HG03139 (cell line): ENCODE measurements at regions not wholly inside any gene's neighbourhood (a gene's known extent, or its start where the extent isn't known, plus 50 kb on each side); places are given as distances from the start of the nearest gene placed in this dataset.

ENCODE experiments used
- ATAC-seq: cut with Tn5 transposase; IDR thresholded peaks from one replicate; pipeline ENCODE4 v1.9.1; 2021; ENCODE audit not compliant: unreplicated experiment

- no peak for ATAC-seq
These were observed 377.2 kb downstream of the MN1 start for GRCh38 chr22:27424319-27424718.

DNA sequence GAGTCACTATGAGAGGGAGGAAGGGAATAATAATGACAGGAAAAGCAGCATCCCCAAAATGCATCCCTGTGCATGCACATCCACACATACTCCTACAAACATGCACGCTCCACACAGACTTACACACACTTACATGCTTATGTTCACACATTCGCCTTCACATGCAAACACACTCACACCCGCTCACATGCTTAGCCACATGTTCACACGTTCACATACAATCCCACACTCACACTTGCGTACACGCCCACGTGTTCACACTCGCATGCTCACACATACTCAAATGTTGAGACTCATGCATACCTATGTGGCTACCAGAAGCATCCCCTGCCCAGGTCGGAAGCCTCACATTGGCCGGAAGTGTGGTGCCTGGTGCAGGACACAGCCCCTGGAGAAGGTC is 372.1 kb downstream of the MN1 start:
- no peak for ATAC-seq

DNA sequence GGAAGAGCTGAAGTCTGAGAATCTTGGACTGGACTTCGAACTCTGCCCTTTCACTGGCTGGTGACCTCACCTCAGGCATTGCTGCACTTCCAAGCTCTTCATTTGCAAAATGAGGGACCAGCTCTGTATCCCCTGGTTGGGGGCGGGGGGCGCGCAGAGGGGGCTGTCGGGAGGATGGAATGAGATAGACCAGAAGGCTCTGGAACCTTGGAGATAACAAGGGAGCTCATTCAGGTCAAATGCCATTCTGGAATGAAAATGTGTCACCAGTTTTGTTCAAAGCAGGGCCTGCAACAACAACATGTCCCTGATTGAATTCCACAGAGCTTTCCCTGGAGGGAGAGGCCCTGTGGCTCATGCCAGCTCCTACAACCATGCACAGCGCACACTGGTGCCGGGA is 370.5 kb downstream of the MN1 start:
- ATAC-seq = no peak

GRCh38 chr22:27431896-27432295 is 369.7 kb downstream of the MN1 start:
- no peak for ATAC-seq

DNA sequence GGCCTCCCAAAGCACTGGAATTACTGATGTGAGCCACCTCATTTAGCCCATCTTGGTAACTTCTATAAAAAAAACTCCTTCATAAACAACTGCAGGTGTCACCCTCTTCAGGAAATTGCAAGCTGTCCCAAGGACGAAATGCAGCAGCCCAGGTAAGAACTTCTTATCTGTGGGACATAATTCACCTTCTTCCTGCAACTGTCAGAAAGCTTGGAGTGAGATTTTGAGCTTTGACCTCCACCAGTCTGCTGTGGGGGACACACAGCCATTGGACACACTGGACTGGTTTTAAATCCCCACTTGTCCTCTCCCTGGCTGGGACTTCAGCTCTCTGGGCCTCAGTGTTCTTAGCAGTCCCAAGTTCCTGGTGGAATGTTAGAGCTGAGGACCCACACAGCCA is 368.5 kb downstream of the MN1 start:
- no peak for ATAC-seq

- no peak for ATAC-seq
These were observed 367.9 kb downstream of the MN1 start for GRCh38 chr22:27433585-27434190.

DNA sequence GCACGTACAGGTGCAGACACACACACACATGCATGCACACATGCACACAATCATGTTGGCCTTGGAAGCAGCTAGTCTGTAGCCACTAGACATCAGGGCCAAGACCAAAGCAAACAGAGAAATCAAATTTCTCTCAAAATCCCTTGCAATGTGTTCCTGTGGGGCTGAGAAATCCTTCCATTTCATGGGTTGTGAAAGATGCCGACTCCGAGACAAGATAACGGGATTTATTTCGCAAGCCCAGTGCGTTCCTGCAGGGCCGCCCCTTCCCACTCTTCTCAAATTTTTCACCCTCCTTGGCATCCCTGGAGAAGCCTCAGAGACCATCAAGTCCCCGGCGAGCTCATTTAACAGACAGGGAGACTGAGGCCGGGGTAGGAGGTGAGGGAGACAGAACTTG is 366.7 kb downstream of the MN1 start:
- no peak for ATAC-seq

- ATAC-seq = no peak
These were observed 365.5 kb downstream of the MN1 start for GRCh38 chr22:27435844-27436576.

DNA sequence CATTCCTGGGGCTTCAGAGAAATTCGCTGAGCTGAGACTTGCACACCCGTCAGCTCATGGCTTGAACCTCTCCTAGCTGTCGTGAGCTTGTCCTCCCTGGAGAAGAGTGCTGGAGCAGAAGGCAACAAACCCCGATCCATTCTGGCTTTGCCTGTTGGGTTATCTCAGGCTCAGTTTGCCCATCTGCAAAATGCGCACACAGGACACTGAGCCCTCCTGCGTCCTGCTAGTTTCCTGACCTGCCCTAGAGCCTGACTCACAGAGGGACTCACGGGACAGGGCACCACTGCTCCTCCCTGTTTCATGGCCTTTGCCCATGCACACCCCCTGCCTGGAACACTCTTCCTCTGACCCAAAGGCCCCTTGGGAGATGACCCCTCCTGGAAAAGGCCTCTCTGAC is 365.0 kb downstream of the MN1 start:
- ATAC-seq = no peak

DNA sequence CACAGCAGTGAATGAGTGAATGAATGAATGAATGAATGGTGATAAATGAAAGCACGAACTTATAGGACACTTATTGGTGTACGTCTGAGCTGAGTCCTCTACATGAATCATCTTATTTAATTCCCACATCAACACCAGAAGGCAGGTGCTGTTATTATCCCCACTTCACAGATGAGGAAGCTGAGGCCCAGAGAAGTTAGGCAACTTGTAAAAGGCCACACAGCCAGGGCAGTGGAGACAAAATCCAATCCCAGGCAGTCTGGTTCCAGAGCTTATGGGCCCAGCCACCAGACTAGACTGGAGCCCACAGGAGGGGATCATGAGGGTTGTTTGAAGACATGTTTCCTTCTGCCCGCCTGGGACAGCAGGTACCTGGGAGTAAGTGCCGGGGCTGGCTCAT is 364.0 kb downstream of the MN1 start:
- ATAC-seq = no peak

DNA sequence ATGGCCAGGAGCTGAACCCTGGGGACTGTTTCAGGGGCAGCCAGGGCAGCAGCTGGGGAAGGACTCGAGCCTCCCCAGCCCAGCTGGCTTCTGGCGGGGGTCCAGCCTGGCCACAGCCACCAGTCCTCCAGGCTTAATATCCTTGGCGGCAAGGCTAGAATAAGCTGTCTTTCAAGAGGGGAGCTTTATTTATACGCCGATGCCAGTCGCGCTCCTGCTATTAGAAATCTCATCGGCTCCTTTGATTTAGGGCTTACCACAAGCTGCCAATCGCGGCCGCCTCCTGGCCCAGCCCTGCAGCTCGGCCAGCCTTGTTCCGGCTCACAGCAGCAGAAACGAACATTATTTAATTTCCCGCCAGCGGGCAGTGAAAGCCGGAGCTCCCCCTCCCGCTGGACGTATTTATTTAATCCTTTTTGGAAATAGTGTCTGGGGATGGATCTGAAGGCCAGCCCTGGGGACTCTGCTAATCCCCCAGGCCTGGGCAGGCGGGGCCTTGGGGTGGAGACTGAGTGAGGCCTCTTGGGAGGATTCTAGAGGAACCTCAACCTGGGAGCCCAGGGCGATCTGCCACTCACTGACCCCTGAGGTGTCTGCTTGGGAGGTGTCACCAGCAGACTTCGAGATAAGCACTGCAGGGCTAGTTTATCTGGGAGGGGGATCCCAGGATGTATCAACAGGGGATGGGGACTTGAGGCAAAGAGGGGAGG is 363.1 kb downstream of the MN1 start:
- ATAC-seq = no peak

DNA sequence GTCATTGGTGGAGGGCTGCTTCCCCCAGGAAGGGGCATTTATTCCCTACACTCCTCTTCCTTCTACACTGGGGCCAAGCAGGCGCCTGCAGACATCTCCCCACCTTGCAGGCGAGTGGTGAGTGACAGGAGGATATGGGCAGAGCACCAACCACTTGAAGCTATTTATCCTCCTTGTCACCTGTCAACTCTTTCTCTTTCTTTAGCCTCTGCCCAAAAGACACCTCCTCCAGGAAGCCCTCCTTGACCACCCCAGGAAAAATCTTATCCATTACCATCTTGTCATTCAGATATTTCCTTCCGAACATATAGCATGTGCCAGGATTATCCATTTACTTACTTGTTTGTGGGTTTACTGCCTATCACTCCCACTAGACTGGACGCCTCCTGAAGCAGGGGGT is 362.4 kb downstream of the MN1 start:
- no peak for ATAC-seq

DNA sequence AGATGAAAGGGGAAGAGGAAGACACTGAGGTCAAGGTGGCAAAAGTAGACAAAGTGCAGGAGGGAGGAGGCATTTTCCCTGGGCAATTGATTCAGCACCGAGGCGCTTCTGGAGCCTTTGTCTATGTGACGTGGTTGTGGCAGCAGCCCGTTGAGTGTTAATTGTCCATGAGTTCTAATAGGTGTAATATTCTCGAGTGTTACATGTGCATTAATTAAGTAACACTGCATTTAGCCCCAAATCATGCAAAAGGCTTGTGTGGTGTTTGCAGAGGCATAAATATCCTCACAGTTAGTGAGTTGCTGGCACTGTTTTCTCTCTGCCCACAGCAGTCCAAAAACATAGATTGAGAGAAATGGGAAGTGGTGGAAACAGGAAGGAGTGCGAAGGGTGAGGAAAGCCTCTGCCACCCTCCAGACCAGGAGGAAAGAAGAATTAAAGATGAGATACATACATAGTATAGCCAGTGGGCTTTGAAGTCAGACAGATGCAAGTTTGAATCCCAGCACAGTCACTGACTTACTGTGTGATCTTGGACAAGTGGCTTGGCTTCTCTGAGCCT is 361.2 kb downstream of the MN1 start:
- no peak for ATAC-seq

DNA sequence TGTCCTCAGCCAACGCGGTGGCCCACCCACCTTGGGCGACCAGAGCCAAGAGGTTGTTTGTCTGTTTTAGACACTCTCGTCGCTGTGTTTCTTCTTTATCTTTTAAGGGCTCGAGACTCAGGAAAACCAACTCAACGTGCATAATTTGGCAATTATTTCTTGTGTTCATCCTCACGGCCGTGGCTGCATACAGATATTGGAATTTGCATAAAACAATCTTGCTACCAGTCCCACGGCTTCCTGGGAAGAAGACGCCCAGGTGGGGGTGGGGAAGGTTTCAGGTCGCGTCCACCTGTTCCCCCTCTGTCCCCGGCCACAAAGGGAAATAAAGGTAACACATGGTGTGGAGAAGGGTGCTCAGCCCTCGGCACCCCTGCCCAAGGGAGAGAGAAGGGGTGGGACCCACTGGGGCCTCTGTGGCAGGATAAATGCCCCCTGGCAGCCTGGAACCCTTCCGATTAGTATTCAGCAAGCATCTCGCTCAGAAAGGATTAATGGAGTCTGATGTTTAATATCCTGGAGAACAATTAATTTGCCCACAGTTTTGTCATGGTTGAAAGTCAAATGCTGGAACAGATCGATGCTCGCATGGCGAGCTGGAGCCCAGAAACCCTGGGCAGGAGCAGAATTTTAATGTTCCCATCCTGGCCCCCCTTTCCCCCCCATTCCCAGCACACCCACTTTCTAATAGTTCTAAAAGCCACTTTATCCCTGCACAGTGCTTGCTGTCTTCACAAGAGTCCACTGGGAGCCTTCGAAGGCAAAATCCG is 359.7 kb downstream of the MN1 start:
- ATAC-seq = no peak

DNA sequence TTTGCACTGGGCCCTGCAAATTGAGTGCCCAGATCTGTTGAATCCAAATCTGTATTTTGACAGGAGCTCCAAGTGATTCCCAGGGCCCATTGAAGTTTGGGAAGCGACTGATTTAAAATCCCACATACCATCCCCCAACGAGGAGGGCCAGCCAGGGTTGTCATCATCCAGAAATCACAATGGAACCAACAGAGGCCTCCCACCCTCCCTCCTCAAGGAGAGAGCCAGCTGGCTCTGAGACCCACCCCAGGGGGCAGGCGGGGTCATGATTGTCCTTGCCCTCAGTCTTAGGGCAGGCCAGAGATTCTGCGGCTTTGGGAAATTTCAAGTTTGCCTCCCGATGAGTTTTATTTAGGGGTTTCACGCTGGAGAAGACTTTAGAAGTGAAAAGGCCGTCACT is 358.2 kb downstream of the MN1 start:
- ATAC-seq = no peak

DNA sequence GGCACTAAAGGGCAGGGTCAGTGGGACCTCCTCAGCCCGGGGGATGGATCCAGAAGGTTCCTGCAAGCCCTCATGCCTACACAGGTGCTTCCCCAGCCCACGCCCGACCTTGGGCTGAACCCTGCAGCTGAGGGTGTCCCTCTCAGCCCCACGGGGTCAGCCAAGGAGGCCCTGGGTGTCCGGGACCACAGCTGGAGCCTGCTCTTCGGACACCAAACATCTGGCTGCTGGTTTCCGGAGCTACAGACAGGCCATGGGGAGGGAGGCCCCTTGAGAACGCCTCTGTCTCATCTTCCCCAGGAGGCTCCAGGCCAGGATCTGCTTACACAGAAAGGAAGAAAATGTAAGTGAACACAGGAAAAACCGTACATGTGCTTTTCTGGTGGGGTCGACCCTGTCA is 355.7 kb downstream of the MN1 start:
- no peak for ATAC-seq

GRCh38 chr22:27447289-27447688 is 354.3 kb downstream of the MN1 start:
- ATAC-seq = no peak

DNA sequence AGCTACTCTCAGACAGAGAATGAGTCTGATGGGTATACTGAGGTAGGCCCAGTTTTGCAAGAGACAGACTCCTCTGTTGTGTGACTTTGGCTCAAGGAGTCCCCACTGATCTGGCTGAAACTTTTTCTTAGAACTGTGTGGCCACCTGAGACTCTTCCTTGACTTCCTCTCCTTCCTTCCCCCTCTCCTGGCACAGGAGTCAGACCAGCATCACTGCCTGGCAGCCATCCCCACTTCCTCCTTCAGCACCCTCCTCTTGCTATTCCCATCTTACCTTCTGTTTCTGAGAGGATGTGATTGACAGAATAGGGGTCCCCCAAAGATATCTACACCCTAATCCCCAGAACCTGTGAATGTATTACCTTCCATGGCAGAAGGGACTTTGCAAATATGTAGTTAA is 351.1 kb downstream of the MN1 start:
- no peak for ATAC-seq

- ATAC-seq = no peak
These were observed 349.3 kb downstream of the MN1 start for GRCh38 chr22:27452245-27452644.

GRCh38 chr22:27452922-27453321 is 348.6 kb downstream of the MN1 start:
- ATAC-seq = no peak

GRCh38 chr22:27453725-27454124 is 347.8 kb downstream of the MN1 start:
- no peak for ATAC-seq
